GM19455 (cell line): ENCODE measurements at regions not wholly inside any gene's neighbourhood (a gene's known extent, or its start where the extent isn't known, plus 50 kb on each side); places are given as distances from the start of the nearest gene placed in this dataset.
"Not testable (repeated sequence)": the region's sequence is repeated elsewhere in the genome, so short reads cannot be mapped to it uniquely, and the experiment has no call there.

Experiments used
- ATAC-seq: cut with Tn5 transposase; IDR thresholded peaks from one replicate; pipeline ENCODE4 v1.9.1; 2021; ENCODE audit not compliant: unreplicated experiment

- ATAC-seq: no peak
These were observed 177.1 kb downstream of the HIPK3 start for GRCh38 chr11:33434294-33434693.

- not testable (repeated sequence) for ATAC-seq
These were observed 171.3 kb downstream of the HIPK3 start for GRCh38 chr11:33428435-33428834.

GRCh38 chr11:33420959-33421566 lies 163.9 kb downstream of the HIPK3 start:
- ATAC-seq: no peak

- no peak for ATAC-seq
These were observed 162.7 kb downstream of the HIPK3 start for GRCh38 chr11:33419924-33420323.

GRCh38 chr11:33417121-33417520 lies 159.9 kb downstream of the HIPK3 start:
- no peak for ATAC-seq

GRCh38 chr11:33413301-33413700 lies 156.1 kb downstream of the HIPK3 start:
- ATAC-seq: no peak

GRCh38 chr11:33412241-33412640 lies 155.1 kb downstream of the HIPK3 start:
- no peak for ATAC-seq

GRCh38 chr11:33411751-33412150 lies 154.6 kb downstream of the HIPK3 start:
- no peak for ATAC-seq

- no peak for ATAC-seq
These were observed 153.0 kb downstream of the HIPK3 start for GRCh38 chr11:33410086-33410765.
